SK-N-SH (cell line): ENCODE measurements at regions not wholly inside any gene's neighbourhood (a gene's known extent, or its start where the extent isn't known, plus 50 kb on each side); places are given as distances from the start of the nearest gene placed in this dataset.
A peak's percentile ranks its signal among the peaks of the same experiment; 100 is the strongest.

ENCODE experiments used
- CTCF ChIA-PET: fragments of 300-600, 350-600 bp; formaldehyde crosslinking; extraction: SDS; loops from one replicate; lab custom pipeline; 2021; lab: Yijun Ruan, JAX
- POLR2A ChIA-PET: fragments of 350-600 bp; sonication (Branson Sonifier 250); formaldehyde crosslinking; extraction: SDS; loops from one replicate; lab custom pipeline; 2020; ENCODE audit warnings: antibody characterized with exemption, inconsistent platforms; lab: Yijun Ruan, JAX
- DNase-seq: peaks from one replicate; pipeline ENCODE4 v3.0.0; 2012
- H2AFZ ChIP-seq: fragments of 200-600 bp; sonication (generic); 2 replicates; pipeline ENCODE4 v1.8.1; 2016; ENCODE audit warnings: antibody characterized with exemption, mild to moderate bottlenecking, low read depth
- H3F3A ChIP-seq: fragments of 200-600 bp; sonication (generic); replicated peaks from 2 replicates; pipeline ENCODE3; 2016; ENCODE audit warnings: antibody characterized with exemption, mild to moderate bottlenecking; ENCODE audit not compliant: insufficient read depth
- H3K27ac ChIP-seq, 2 experiments: fragments of 200-500 bp in 1 of 2; fragments of 200-600 bp in 1 of 2; sonication (Bioruptor generic) in 1 of 2; sonication (generic), shearing (Covaris generic) in 1 of 2; 2 replicates each; pipeline versions ENCODE4 v1.5.1 to v1.6.1; 2014 to 2016; ENCODE audit warnings: low read depth in 2 of 2, inconsistent platforms in 1 of 2, low read length in 1 of 2, mild to moderate bottlenecking in 1 of 2, mixed read lengths in 1 of 2
- H3K27me3 ChIP-seq: fragments of 200-600 bp; sonication (generic), shearing (Covaris generic); 2 replicates; pipeline ENCODE4 v1.6.1; 2016; ENCODE audit warnings: mixed run types; ENCODE audit not compliant: insufficient read depth
- H3K36me3 ChIP-seq, 2 experiments: fragments of 200-500 bp in 1 of 2; fragments of 200-600 bp in 1 of 2; sonication (Bioruptor generic) in 1 of 2; sonication (generic) in 1 of 2; replicated peaks in 1 of 2; 2 replicates each; pipeline versions ENCODE3 to v1.5.1; 2014 to 2016; ENCODE audit warnings: low read length in 1 of 2, mild to moderate bottlenecking in 1 of 2; ENCODE audit not compliant: insufficient read depth in 2 of 2, control insufficient read depth in 1 of 2
- H3K4me1 ChIP-seq, 2 experiments: fragments of 200-500 bp in 1 of 2; fragments of 200-600 bp in 1 of 2; sonication (Bioruptor generic) in 1 of 2; sonication (generic), shearing (Covaris generic) in 1 of 2; 2 replicates each; pipeline versions ENCODE4 v1.5.1 to v1.6.1; 2014 to 2016; ENCODE audit warnings: low read depth in 1 of 2, low read length in 1 of 2, mixed run types in 1 of 2; ENCODE audit not compliant: insufficient read depth in 2 of 2, control insufficient read depth in 1 of 2
- H3K4me2 ChIP-seq: fragments of 200-600 bp; sonication (generic), shearing (Covaris generic); 2 replicates; pipeline ENCODE4 v1.6.1; 2017; ENCODE audit warnings: mixed run types
- H3K4me3 ChIP-seq, 2 experiments: fragments of 200-500 bp in 1 of 2; fragments of 200-600 bp in 1 of 2; sonication (Bioruptor generic) in 1 of 2; sonication (generic), shearing (Covaris generic) in 1 of 2; 2 replicates each; pipeline versions ENCODE4 v1.5.1 to v1.8.1; 2014 to 2016; ENCODE audit warnings: low read depth in 2 of 2, inconsistent platforms in 1 of 2, low read length in 1 of 2, mild to moderate bottlenecking in 1 of 2, mixed read lengths in 1 of 2, moderate library complexity in 1 of 2
- H3K79me2 ChIP-seq: fragments of 200-600 bp; sonication (generic); 2 replicates; pipeline ENCODE4 v1.8.1; 2017; ENCODE audit warnings: mild to moderate bottlenecking; ENCODE audit not compliant: insufficient read depth
- H3K9ac ChIP-seq: fragments of 200-600 bp; sonication (generic); 2 replicates; pipeline ENCODE4 v1.6.1; 2017; ENCODE audit warnings: mixed run types
- H3K9me2 ChIP-seq: fragments of 200-600 bp; sonication (generic); 2 replicates; pipeline ENCODE4 v1.6.1; 2017; ENCODE audit warnings: mixed run types
- H3K9me3 ChIP-seq: fragments of 200-600 bp; sonication (generic); 2 replicates; pipeline ENCODE4 v1.6.1; 2017; ENCODE audit warnings: mixed run types, mild to moderate bottlenecking, moderate library complexity
- H4K20me1 ChIP-seq: fragments of 200-600 bp; sonication (generic); 2 replicates; pipeline ENCODE4 v1.6.1; 2017; ENCODE audit warnings: mild to moderate bottlenecking, mixed run types; ENCODE audit not compliant: insufficient read depth
- ELF1 ChIP-seq: IDR thresholded peaks from 2 replicates; pipeline ENCODE4 v1.4.0; 2012
- EP300 ChIP-seq, 2 experiments: IDR thresholded peaks; 2 replicates each; pipeline versions ENCODE4 v1.4.0 to v1.6.1; 2012; ENCODE audit warnings: borderline replicate concordance in 1 of 2, low read depth in 1 of 2, low read length in 1 of 2
- FOSL2 ChIP-seq: IDR thresholded peaks from 2 replicates; pipeline ENCODE4 v1.4.0; 2012; ENCODE audit warnings: low read depth, mild to moderate bottlenecking, moderate library complexity, borderline replicate concordance
- FOXJ3 ChIP-seq: sonication (generic); formaldehyde crosslinking; IDR thresholded peaks from 2 replicates; pipeline ENCODE4 v1.5.1; 2020; ENCODE audit warnings: mild to moderate bottlenecking, missing genetic modification reagents
- FOXM1 ChIP-seq: IDR thresholded peaks from 2 replicates; pipeline ENCODE4 v1.4.0; 2012; ENCODE audit warnings: low read depth, mild to moderate bottlenecking
- GABPA ChIP-seq: IDR thresholded peaks from 2 replicates; pipeline ENCODE4 v1.4.0; 2012; ENCODE audit warnings: low read depth, mild to moderate bottlenecking
- GATA2 ChIP-seq: sonication (generic); formaldehyde crosslinking; IDR thresholded peaks from 2 replicates; pipeline ENCODE4 v1.5.0; 2020; ENCODE audit warnings: mild to moderate bottlenecking, missing genetic modification reagents
- IRF3 ChIP-seq: fragments of 150-350 bp; IDR thresholded peaks from 2 replicates; pipeline ENCODE4 v1.6.1; 2016; ENCODE audit warnings: mild to moderate bottlenecking, low read depth, low read length
- PBX3 ChIP-seq: IDR thresholded peaks from 2 replicates; pipeline ENCODE4; 2012
- POLR2AphosphoS5 ChIP-seq: IDR thresholded peaks from 2 replicates; pipeline ENCODE4 v1.6.1; 2012; ENCODE audit warnings: low read depth, low read length
- TAF1 ChIP-seq: IDR thresholded peaks from 2 replicates; pipeline ENCODE4 v1.6.1; 2012; ENCODE audit warnings: low read depth, mild to moderate bottlenecking, low read length, moderate library complexity, borderline replicate concordance
- TEAD4 ChIP-seq: IDR thresholded peaks from 2 replicates; pipeline ENCODE4 v1.4.0; 2012; ENCODE audit warnings: mild to moderate bottlenecking, borderline replicate concordance; ENCODE audit not compliant: insufficient read depth
- USF1 ChIP-seq: IDR thresholded peaks from 2 replicates; pipeline ENCODE4 v1.4.0; 2012; ENCODE audit warnings: low read depth, borderline replicate concordance
- USF2 ChIP-seq: fragments of 150-350 bp; IDR thresholded peaks from 2 replicates; pipeline ENCODE4 v1.6.1; 2017; ENCODE audit warnings: antibody characterized with exemption, low read length, low read depth, borderline replicate concordance
- ZBTB33 ChIP-seq: IDR thresholded peaks from 2 replicates; pipeline ENCODE4 v1.4.0; 2012; ENCODE audit warnings: low read depth, borderline replicate concordance
- WGBS: methylation state at CpG from one replicate; pipeline ENCODE4 v1.1.6; 2017; ENCODE audit warnings: low lambda C conversion rate; 5-methylcytosine and 5-hydroxymethylcytosine counted together

GRCh38 chr3:101119535-101119934 lies 126.3 kb upstream of the ABI3BP start (continued):
- TF ChIP-seq IRF3 (no peak), PBX3 (peak; percentile 35; the same call in 1 of the 2 replicates), POLR2AphosphoS5 (no peak), TEAD4 (no peak; the same call in 1 of the 2 replicates), ZBTB33 (no peak), FOXM1 (no peak), USF2 (no peak), ELF1 (no peak), TAF1 (no peak), USF1 (no peak), GABPA (no peak), FOSL2 (peak; percentile 80), FOXJ3 (no peak)

GRCh38 chr3:101117980-101118379 lies 124.8 kb upstream of the ABI3BP start:
- WGBS, result 90% methylated on average over 2 of the region's 2 CpGs
- CTCF ChIA-PET, result no interaction called here
- no peak for DNase-seq

More at GRCh38 chr3:101117980-101118379, 124.8 kb upstream of the ABI3BP start:
- Histone ChIP-seq H3K9ac (no peak overlapping the region), H3K9me2 (no peaks in the 10 kb centered on the region), H3K27me3 (no peaks in the 10 kb centered on the region), H3K79me2 (no peaks in the 10 kb centered on the region), H3K4me1 (no peaks in the 10 kb centered on the region), H3K36me3 (no peaks in the 10 kb centered on the region), H3K4me2 (no peak overlapping the region), H4K20me1 (no peaks in the 10 kb centered on the region), H2AFZ (no peak overlapping the region), H3F3A (no peaks in the 10 kb centered on the region), H3K9me3 (no peaks in the 10 kb centered on the region), H3K27ac (no peak overlapping the region), H3K4me3 (no peak overlapping the region)
- POLR2A ChIA-PET, result no interaction called here
- TF ChIP-seq EP300 (IDR thresholded peaks at IDR 0.05; ENCODE audit: borderline replicate concordance in 1 of 2, low read depth in 1 of 2, low read length in 1 of 2), result no peak
- no peak for TF ChIP-seq GATA2 (CRISPR knock-in tag)
- TF ChIP-seq POLR2AphosphoS5, result no peak
- no peak for TF ChIP-seq PBX3
